AG10803 (cell line): ENCODE measurements at regions not wholly inside any gene's neighbourhood (a gene's known extent, or its start where the extent isn't known, plus 50 kb on each side); places are given as distances from the start of the nearest gene placed in this dataset.

Experiments
- DNase-seq: peaks from one replicate; pipeline ENCODE4 v3.0.0; 2010; ENCODE audit warnings: low read depth
- H3K4me3 ChIP-seq: 2 replicates; pipeline ENCODE4 v1.5.1; 2011; ENCODE audit warnings: mild to moderate bottlenecking, low read length, control low read depth
- TF ChIP-seq, protein P1 (sequence below): conservative IDR thresholded peaks from 2 replicates; pipeline ENCODE4 v1.5.1; 2011; ENCODE audit warnings: mild to moderate bottlenecking, low read length, control low read depth, inconsistent platforms

DNA sequence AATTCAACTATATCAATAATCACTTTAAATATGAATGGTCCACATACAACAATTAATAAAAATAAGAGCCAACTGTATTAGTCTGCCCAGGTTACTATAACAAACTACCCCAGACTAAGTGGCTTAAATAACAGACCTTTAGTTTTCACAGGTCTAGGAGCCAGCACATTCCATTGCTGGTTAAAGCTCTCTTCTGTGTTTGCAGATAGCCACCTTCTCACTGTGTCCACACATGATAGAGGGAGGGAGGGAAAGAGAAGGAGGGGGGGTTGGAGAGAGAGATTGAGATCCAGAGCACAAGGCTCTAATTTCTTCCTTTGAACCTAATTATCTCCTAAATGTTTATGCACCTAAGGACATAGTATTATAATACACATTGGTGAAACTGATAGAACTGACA, 267.8 kb upstream of the NXPH2 start:
- TF ChIP-seq, protein P1, sequence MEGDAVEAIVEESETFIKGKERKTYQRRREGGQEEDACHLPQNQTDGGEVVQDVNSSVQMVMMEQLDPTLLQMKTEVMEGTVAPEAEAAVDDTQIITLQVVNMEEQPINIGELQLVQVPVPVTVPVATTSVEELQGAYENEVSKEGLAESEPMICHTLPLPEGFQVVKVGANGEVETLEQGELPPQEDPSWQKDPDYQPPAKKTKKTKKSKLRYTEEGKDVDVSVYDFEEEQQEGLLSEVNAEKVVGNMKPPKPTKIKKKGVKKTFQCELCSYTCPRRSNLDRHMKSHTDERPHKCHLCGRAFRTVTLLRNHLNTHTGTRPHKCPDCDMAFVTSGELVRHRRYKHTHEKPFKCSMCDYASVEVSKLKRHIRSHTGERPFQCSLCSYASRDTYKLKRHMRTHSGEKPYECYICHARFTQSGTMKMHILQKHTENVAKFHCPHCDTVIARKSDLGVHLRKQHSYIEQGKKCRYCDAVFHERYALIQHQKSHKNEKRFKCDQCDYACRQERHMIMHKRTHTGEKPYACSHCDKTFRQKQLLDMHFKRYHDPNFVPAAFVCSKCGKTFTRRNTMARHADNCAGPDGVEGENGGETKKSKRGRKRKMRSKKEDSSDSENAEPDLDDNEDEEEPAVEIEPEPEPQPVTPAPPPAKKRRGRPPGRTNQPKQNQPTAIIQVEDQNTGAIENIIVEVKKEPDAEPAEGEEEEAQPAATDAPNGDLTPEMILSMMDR: no peak
- DNase-seq: no peak
- no peak overlapping the region for H3K4me3 ChIP-seq

DNA sequence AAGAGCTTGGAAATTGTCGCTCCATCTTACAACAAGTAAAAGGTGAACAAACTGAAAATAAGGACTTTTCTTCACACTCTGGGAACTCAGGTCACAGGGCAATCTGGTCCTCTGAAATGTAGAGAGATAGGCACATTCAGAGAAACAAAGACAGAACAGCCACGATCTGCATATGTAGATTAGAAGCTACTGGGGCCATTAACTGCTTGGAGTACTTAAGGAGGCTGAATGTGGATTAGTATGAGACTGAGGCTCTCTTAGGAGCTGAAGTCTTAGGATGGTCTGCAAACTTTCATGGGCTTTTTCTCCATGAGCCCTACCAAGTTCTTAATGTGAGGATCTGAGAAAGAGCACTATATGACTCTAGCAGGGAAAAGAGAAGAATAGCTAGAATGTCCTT, 265.3 kb upstream of the NXPH2 start:
- DNase-seq: no peak
- H3K4me3 ChIP-seq: no peak overlapping the region

GRCh38 chr2:139034064-139034463, 253.9 kb upstream of the NXPH2 start:
- H3K4me3 ChIP-seq: no peak overlapping the region
- TF ChIP-seq, protein P1: no peak
- DNase-seq: no peak

More for the DNA sequence above, 265.3 kb upstream of the NXPH2 start:
- TF ChIP-seq, protein P1: no peak

DNA sequence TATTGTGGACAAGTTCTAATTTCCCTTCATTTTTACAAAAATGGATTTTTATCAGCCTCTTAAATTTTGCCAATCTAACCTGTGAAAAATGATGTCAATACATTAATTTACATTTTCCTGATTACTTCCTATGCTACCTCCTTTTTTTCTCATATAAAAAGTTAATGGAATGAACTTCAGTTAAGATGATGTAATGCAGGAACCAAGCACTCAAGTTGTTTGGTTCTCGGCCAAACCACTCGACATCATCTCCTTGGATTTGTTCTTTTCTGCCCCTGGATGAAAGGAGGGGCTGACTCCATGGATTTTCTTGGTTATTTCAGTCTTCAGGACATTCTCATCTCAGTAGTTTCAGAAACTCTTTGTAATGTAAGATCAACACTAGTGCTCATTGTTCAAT, 253.1 kb upstream of the NXPH2 start:
- no peak for DNase-seq
- TF ChIP-seq, protein P1: no peak
- H3K4me3 ChIP-seq: no peak overlapping the region

- H3K4me3 ChIP-seq: no peak overlapping the region
- TF ChIP-seq, protein P1: no peak
- DNase-seq: no peak
Observed at GRCh38 chr2:139031722-139032121, 251.5 kb upstream of the NXPH2 start.

DNA sequence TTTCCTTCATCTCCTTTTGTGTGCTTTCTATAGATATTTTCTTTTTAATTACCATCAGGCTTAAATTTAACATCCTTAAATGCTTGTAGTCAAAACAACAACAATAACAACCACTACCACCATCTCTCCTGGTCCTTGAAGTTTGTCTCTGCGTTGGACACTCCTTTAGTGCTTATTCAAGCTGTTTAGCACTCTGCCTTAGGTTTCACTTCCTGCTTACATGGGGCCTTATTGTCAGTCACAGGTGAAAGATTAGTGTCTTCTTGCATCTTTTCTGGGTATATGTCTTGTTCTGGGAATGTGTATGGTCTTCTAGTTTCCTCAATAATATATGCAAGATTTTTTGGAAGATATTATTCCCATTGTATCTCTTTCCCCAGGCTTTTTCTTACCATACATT, 240.1 kb upstream of the NXPH2 start:
- DNase-seq: no peak
- TF ChIP-seq, protein P1: no peak
- no peak overlapping the region for H3K4me3 ChIP-seq

DNA sequence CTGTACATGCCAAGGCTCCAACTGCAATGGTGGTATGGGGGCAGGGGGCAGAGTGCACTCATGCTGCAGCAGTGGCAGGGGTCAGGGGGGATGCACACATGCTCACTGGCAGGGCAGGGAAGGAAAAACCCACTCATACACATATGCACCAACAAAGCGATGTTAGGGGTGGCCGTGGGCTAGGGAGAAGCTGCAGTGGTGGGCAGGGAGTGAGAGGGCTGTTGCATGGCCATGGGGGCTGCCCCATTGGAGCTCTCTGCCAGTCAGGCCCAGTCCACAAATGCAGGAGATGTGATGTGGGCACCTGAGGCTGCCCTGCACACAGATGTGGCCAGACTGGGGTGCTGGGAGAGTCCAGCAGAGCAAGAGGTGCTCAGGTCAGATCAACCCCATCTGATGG, 238.1 kb upstream of the NXPH2 start:
- TF ChIP-seq, protein P1: no peak
- H3K4me3 ChIP-seq: no peak overlapping the region
- DNase-seq: no peak
